Calu3 (cell line): ENCODE measurements at regions not wholly inside any gene's neighbourhood (a gene's known extent, or its start where the extent isn't known, plus 50 kb on each side); places are given as distances from the start of the nearest gene placed in this dataset.

Experiments
- BruUV-seq: library from RNA; stranded (reverse); fragments of 400-500 nt; replicated peaks from 2 replicates; lab custom pipeline; 2021; lab: Mats Ljungman, UMichigan
- CTCF ChIA-PET: fragments of 300-600 bp; sonication (Branson Sonifier 250); formaldehyde crosslinking; loops from one replicate; lab custom pipeline; 2022; ENCODE audit warnings: antibody characterized with exemption; lab: Charles Lee
- DNase-seq: peaks from one replicate; pipeline ENCODE4 v3.0.0; 2022
- H3K27ac Mint-ChIP-seq: one replicate; pipeline ENCODE4 v1.8.0; 2022; ENCODE audit warnings: mixed read lengths; ENCODE audit not compliant: unreplicated experiment
- H3K27me3 Mint-ChIP-seq: one replicate; pipeline ENCODE4 v1.8.0; 2022; ENCODE audit warnings: mixed read lengths; ENCODE audit not compliant: unreplicated experiment
- H3K36me3 Mint-ChIP-seq: one replicate; pipeline ENCODE4 v1.8.0; 2022; ENCODE audit warnings: mild to moderate bottlenecking, moderate library complexity, mixed read lengths; ENCODE audit not compliant: insufficient read depth, unreplicated experiment
- H3K4me1 Mint-ChIP-seq: one replicate; pipeline ENCODE4 v1.8.0; 2022; ENCODE audit warnings: mild to moderate bottlenecking, low read depth, mixed read lengths; ENCODE audit not compliant: unreplicated experiment
- H3K4me3 Mint-ChIP-seq: one replicate; pipeline ENCODE4 v1.8.0; 2022; ENCODE audit warnings: mild to moderate bottlenecking, low read depth, moderate library complexity, mixed read lengths; ENCODE audit not compliant: unreplicated experiment
- H3K9me3 Mint-ChIP-seq: one replicate; pipeline ENCODE4 v1.8.0; 2022; ENCODE audit warnings: low read depth, mixed read lengths; ENCODE audit not compliant: unreplicated experiment
- intact Hi-C: fragments of 100-400 bp; cut with micrococcal nuclease; formaldehyde crosslinking; loops from one replicate; pipeline ENCODE4 v1.10.0; 2022; ENCODE audit not compliant: unreplicated experiment
- TF ChIP-seq, protein P1 (sequence below): fragments of 200-600 bp; IDR thresholded peaks from one replicate; pipeline ENCODE4 v1.8.0; 2022; ENCODE audit warnings: antibody characterized with exemption; ENCODE audit not compliant: unreplicated experiment

DNA sequence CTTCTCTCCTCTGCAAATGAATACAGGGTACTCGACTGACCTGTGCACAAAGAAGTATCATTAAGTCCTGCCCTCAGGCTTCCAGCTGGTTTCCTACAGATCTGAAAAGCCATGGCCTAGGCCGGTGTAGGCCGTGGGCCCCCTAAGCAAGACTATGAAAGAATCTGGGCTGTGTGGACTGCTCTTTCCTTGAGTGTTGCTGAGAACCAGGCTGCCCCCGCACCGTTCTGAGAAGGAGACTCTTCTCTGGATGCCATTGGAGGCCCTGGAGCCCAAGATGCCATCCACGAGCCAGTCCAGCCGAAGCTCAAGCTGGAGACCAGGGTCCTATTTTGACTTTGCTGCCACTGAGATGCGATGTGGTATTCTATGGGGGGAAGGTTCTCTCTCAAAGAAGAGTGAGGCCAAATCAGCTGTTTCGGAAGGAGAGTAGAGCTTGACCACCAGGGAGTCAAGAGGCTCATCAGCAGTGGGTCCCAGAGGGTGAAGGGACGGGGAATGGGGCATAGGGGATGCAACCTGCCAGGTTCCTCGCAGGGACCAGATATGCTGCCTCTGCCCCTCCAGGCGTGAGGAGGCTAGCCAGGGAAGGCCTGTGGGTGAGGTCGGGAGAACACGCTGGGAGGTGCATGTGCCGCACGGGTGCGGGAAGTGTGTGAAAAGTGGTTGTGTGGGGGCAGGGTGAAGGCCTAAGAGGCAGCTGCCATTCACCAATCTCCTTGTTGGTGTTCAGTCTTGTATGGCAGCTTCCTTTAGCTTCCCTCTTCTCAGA, 96.4 kb upstream of the B3GAT1 start:
- Mint-ChIP-seq H3K4me3 (no peak overlapping the region), H3K27ac (no peak overlapping the region), H3K9me3 (peaks cover 9% of the 10 kb centered on the region), H3K27me3 (peaks cover 47% of the 10 kb centered on the region), H3K36me3 (peaks cover 5% of the 10 kb centered on the region), H3K4me1 (no peaks in the 10 kb centered on the region)
- intact Hi-C loops: no loop called here
- TF ChIP-seq, protein P1, sequence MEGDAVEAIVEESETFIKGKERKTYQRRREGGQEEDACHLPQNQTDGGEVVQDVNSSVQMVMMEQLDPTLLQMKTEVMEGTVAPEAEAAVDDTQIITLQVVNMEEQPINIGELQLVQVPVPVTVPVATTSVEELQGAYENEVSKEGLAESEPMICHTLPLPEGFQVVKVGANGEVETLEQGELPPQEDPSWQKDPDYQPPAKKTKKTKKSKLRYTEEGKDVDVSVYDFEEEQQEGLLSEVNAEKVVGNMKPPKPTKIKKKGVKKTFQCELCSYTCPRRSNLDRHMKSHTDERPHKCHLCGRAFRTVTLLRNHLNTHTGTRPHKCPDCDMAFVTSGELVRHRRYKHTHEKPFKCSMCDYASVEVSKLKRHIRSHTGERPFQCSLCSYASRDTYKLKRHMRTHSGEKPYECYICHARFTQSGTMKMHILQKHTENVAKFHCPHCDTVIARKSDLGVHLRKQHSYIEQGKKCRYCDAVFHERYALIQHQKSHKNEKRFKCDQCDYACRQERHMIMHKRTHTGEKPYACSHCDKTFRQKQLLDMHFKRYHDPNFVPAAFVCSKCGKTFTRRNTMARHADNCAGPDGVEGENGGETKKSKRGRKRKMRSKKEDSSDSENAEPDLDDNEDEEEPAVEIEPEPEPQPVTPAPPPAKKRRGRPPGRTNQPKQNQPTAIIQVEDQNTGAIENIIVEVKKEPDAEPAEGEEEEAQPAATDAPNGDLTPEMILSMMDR: no peak
- CTCF ChIA-PET: no interaction called here
- DNase-seq: no peak
- BruUV-seq: no TSS peak

DNA sequence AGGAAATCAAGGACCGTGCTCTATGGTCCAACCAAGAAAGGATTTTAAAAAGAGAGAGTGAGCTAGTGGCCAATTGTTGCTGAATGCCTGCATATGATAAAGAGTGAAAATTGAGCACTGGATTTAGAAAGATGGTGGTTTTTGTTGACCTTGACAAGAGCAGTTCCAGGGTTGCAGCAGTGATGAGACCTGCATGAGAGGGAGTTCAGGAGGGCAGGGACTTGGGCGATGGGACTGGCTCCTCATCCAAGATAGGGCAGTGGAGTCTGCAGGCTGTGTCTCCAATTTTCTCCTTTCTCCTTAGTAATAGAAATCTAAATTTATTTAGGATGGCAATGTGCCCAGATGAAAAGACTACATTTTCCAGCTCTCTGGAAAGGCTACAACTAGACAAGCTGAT, 94.0 kb upstream of the B3GAT1 start:
- H3K4me3 Mint-ChIP-seq: no peak overlapping the region
- no TSS peak for BruUV-seq
- H3K36me3 Mint-ChIP-seq: peaks cover 5% of the 10 kb centered on the region
- H3K9me3 Mint-ChIP-seq: peaks cover 10% of the 10 kb centered on the region
- H3K27me3 Mint-ChIP-seq: peaks cover 24% of the 10 kb centered on the region
- H3K4me1 Mint-ChIP-seq: no peaks in the 10 kb centered on the region
- DNase-seq: no peak
- TF ChIP-seq, protein P1: no peak
- intact Hi-C loops: no loop called here
- CTCF ChIA-PET: no interaction called here
- no peak overlapping the region for H3K27ac Mint-ChIP-seq

DNA sequence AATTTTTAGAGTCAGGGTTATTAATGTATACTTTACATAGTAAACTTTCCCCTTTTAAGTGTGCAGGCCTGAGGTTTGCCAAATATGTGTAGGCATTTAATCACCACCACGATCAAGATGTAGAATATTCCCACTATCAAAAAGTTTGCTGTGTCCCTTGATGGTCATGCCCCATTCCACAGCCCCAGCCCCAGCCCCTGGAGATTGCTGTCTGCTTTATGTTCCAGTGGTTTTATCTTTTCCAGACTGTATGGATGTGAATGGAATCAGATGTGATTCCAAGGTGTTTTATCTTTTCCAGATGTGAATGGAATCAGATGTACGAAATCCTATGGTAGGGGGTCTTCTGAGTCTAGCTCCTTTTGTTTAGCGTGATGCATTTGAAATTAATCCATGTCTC, 93.1 kb upstream of the B3GAT1 start:
- Mint-ChIP-seq H3K27ac (no peak overlapping the region), H3K4me3 (no peak overlapping the region), H3K9me3 (peaks cover 17% of the 10 kb centered on the region), H3K4me1 (no peaks in the 10 kb centered on the region), H3K36me3 (peaks cover 5% of the 10 kb centered on the region), H3K27me3 (peaks cover 24% of the 10 kb centered on the region)
- no peak for DNase-seq
- CTCF ChIA-PET: no interaction called here
- TF ChIP-seq, protein P1: no peak
- BruUV-seq: no TSS peak
- intact Hi-C loops: no loop called here

DNA sequence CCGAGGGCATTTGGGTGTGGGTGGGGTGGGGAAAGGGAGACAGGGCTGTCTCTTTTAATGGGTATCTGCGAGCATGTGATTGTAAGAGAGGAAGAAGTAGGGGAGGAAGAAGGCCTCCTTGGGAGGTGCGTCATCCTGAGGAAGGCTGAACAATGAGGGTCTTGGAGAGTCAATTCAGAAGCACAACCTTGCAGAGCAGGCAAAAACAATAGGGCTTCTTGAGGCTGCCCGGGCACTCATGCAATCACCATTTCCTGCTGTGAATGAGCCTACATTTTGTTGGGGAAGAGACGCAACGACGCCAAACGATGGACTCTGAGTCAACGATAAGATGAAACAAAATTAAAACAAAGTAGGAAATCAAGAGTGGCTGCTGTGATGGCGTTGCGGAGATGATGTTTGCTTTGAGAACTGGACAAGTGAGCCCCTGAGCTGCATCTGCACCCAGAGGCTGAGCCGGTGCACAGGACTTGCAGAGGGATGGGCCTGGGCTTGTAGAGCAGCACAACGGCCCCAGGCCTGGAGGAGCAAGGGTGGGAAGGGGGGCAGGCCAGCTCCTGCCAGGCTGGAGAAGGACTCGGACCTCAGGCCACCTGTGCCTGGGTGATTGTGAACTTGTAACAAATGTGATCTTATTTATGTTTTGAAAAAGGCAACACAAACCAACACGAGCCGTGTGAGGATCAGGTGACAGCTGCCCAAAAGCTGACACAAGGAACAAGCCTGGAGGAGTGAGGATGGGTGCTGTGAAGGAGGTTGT, 92.3 kb upstream of the B3GAT1 start:
- Mint-ChIP-seq H3K36me3 (peaks cover 5% of the 10 kb centered on the region), H3K4me1 (no peaks in the 10 kb centered on the region), H3K4me3 (no peak overlapping the region), H3K27ac (no peak overlapping the region), H3K27me3 (peaks cover 24% of the 10 kb centered on the region), H3K9me3 (peaks cover 15% of the 10 kb centered on the region)
- TF ChIP-seq, protein P1: no peak
- no peak for DNase-seq
- intact Hi-C loops: no loop called here
- CTCF ChIA-PET: no interaction called here
- BruUV-seq: no TSS peak
